Thymus (tissue), 11 donors: ENCODE measurements at regions not wholly inside any gene's neighbourhood (a gene's known extent, or its start where the extent isn't known, plus 50 kb on each side); places are given as distances from the start of the nearest gene placed in this dataset.

ENCODE experiments used
- DNase-seq, 9 donors: peaks; one replicate each; pipeline ENCODE4 v3.0.0-alpha.2; 2013; ENCODE audit warnings: low spot score in 9 of 9, low read depth in 6 of 9, missing footprints in 1 of 9
- H3K27ac ChIP-seq, 2 donors: one replicate each; pipeline ENCODE4 v1.5.1; 2013; ENCODE audit warnings: control low read depth in 1 of 2, low read depth in 1 of 2, low read length in 1 of 2, mild to moderate bottlenecking in 1 of 2, moderate library complexity in 1 of 2
- H3K27me3 ChIP-seq, 2 donors: one replicate each; pipeline ENCODE4 v1.5.1; 2013; ENCODE audit warnings: low read length in 1 of 2; ENCODE audit not compliant: control insufficient read depth in 2 of 2, insufficient read depth in 1 of 2
- H3K36me3 ChIP-seq, 2 donors: one replicate each; pipeline ENCODE4 v1.5.1; 2013; ENCODE audit warnings: low read length in 1 of 2, mild to moderate bottlenecking in 1 of 2, moderate library complexity in 1 of 2; ENCODE audit not compliant: control insufficient read depth in 2 of 2, insufficient read depth in 2 of 2
- H3K4me1 ChIP-seq, 2 donors: one replicate each; pipeline ENCODE4 v1.5.1; 2013; ENCODE audit warnings: low read length in 2 of 2; ENCODE audit not compliant: control insufficient read depth in 2 of 2, insufficient read depth in 2 of 2
- H3K4me3 ChIP-seq, 2 donors: one replicate each; pipeline ENCODE4 v1.5.1; 2013; ENCODE audit warnings: low read length in 2 of 2, control low read depth in 1 of 2, mild to moderate bottlenecking in 1 of 2
- H3K9me3 ChIP-seq, 2 donors: one replicate each; pipeline ENCODE4 v1.5.1; 2013; ENCODE audit warnings: low read length in 1 of 2, mild to moderate bottlenecking in 1 of 2; ENCODE audit not compliant: control insufficient read depth in 2 of 2, insufficient read depth in 1 of 2
- WGBS: extraction: QIAGEN DNeasy Blood & Tissue Kit; methylation state at CpG from one replicate; pipeline ENCODE4 v1.1.7; 2013; 5-methylcytosine and 5-hydroxymethylcytosine counted together
- donor health status: healthy.

- no peak overlapping the region for H3K4me3 ChIP-seq
- no peaks in the 10 kb centered on the region for H3K9me3 ChIP-seq
- 98% methylated on average over 1 of the region's 1 CpG for WGBS
Observed at GRCh38 chr2:156687715-156688114, 251.5 kb downstream of the GPD2 start.

GRCh38 chr2:156689939-156690338 lies 253.8 kb downstream of the GPD2 start:
- WGBS: 83% methylated on average over 1 of the region's 1 CpG
- Histone ChIP-seq H3K36me3 (no peaks in the 10 kb centered on the region), H3K4me1 (no peaks in the 10 kb centered on the region), H3K27ac (no peak overlapping the region), H3K4me3 (no peak overlapping the region), H3K9me3 (no peaks in the 10 kb centered on the region), H3K27me3 (no peaks in the 10 kb centered on the region)
- DNase-seq: no peak

More at GRCh38 chr2:156687715-156688114, 251.5 kb downstream of the GPD2 start:
- no peak for DNase-seq
- H3K27me3 ChIP-seq: no peaks in the 10 kb centered on the region
- no peak overlapping the region for H3K27ac ChIP-seq
- no peaks in the 10 kb centered on the region for H3K36me3 ChIP-seq
- H3K4me1 ChIP-seq: no peaks in the 10 kb centered on the region

- H3K9me3 ChIP-seq: no peaks in the 10 kb centered on the region
- H3K4me1 ChIP-seq: no peaks in the 10 kb centered on the region
- no peak overlapping the region for H3K4me3 ChIP-seq
- no peaks in the 10 kb centered on the region for H3K27me3 ChIP-seq
- 67% methylated on average over 1 of the region's 1 CpG for WGBS
- no peaks in the 10 kb centered on the region for H3K36me3 ChIP-seq
- no peak overlapping the region for H3K27ac ChIP-seq
- DNase-seq: no peak
Observed at GRCh38 chr2:156691014-156691413, 254.8 kb downstream of the GPD2 start.

GRCh38 chr2:156695020-156695419 lies 258.8 kb downstream of the GPD2 start:
- WGBS: 95% methylated on average over 4 of the region's 4 CpGs
- no peaks in the 10 kb centered on the region for H3K4me1 ChIP-seq
- no peak overlapping the region for H3K4me3 ChIP-seq
- no peak for DNase-seq
- H3K27me3 ChIP-seq: no peaks in the 10 kb centered on the region
- H3K9me3 ChIP-seq: no peaks in the 10 kb centered on the region
- H3K27ac ChIP-seq: no peak overlapping the region
- H3K36me3 ChIP-seq: no peaks in the 10 kb centered on the region

- Histone ChIP-seq H3K27ac (no peak overlapping the region), H3K4me3 (no peak overlapping the region), H3K4me1 (no peaks in the 10 kb centered on the region), H3K27me3 (no peaks in the 10 kb centered on the region), H3K9me3 (no peaks in the 10 kb centered on the region), H3K36me3 (no peaks in the 10 kb centered on the region)
- no peak for DNase-seq
- 79% methylated on average over 2 of the region's 2 CpGs for WGBS
Observed at GRCh38 chr2:156695595-156695994, 259.4 kb downstream of the GPD2 start.

GRCh38 chr2:156697906-156698305 lies 261.7 kb downstream of the GPD2 start:
- DNase-seq: no peak
- 95% methylated on average over 4 of the region's 4 CpGs for WGBS

GRCh38 chr2:156700681-156701080 lies 264.5 kb downstream of the GPD2 start:
- 76% methylated on average over 8 of the region's 8 CpGs for WGBS
- no peak for DNase-seq
- Histone ChIP-seq H3K9me3 (no peaks in the 10 kb centered on the region), H3K27ac (no peak overlapping the region), H3K4me3 (no peak overlapping the region), H3K27me3 (no peaks in the 10 kb centered on the region), H3K4me1 (no peaks in the 10 kb centered on the region), H3K36me3 (no peaks in the 10 kb centered on the region)

More at GRCh38 chr2:156697906-156698305, 261.7 kb downstream of the GPD2 start:
- no peak overlapping the region for H3K4me3 ChIP-seq
- no peaks in the 10 kb centered on the region for H3K36me3 ChIP-seq
- H3K27me3 ChIP-seq: no peaks in the 10 kb centered on the region
- no peak overlapping the region for H3K27ac ChIP-seq
- no peaks in the 10 kb centered on the region for H3K4me1 ChIP-seq
- H3K9me3 ChIP-seq: no peaks in the 10 kb centered on the region

- 40% methylated on average over 3 of the region's 3 CpGs for WGBS
- no peak for DNase-seq
- H3K36me3 ChIP-seq: no peaks in the 10 kb centered on the region
- H3K4me3 ChIP-seq: no peak overlapping the region
- no peak overlapping the region for H3K27ac ChIP-seq
- H3K9me3 ChIP-seq: no peaks in the 10 kb centered on the region
- H3K27me3 ChIP-seq: no peaks in the 10 kb centered on the region
- no peaks in the 10 kb centered on the region for H3K4me1 ChIP-seq
Observed at GRCh38 chr2:156702541-156702940, 266.4 kb downstream of the GPD2 start.

GRCh38 chr2:156703642-156704041 lies 267.5 kb downstream of the GPD2 start:
- Histone ChIP-seq H3K4me1 (no peaks in the 10 kb centered on the region), H3K9me3 (no peaks in the 10 kb centered on the region), H3K36me3 (no peaks in the 10 kb centered on the region), H3K4me3 (no peak overlapping the region), H3K27me3 (no peaks in the 10 kb centered on the region), H3K27ac (no peak overlapping the region)
- 78% methylated on average over 6 of the region's 6 CpGs for WGBS
- no peak for DNase-seq

- Histone ChIP-seq H3K9me3 (no peaks in the 10 kb centered on the region), H3K27me3 (no peaks in the 10 kb centered on the region), H3K4me1 (no peaks in the 10 kb centered on the region), H3K36me3 (no peaks in the 10 kb centered on the region), H3K27ac (no peak overlapping the region), H3K4me3 (no peak overlapping the region)
- WGBS: 84% methylated on average over 3 of the region's 3 CpGs
- no peak for DNase-seq
Observed at GRCh38 chr2:156704132-156704531, 268.0 kb downstream of the GPD2 start.
